Activated T-helper 1 cell treated with Interleukin-2 at 50 U/mL for 16 hours (primary cell): ENCODE measurements at regions not wholly inside any gene's neighbourhood (a gene's known extent, or its start where the extent isn't known, plus 50 kb on each side); places are given as distances from the start of the nearest gene placed in this dataset.

Experiments used
- DNase-seq: peaks from one replicate; pipeline ENCODE4 v3.0.0-alpha.2; 2020; ENCODE audit warnings: low read depth

- DNase-seq, result no peak
Measured at GRCh38 chr2:137729305-137729704, 235.0 kb upstream of the HNMT start.

GRCh38 chr2:137737559-137737958 lies 226.7 kb upstream of the HNMT start:
- DNase-seq, result no peak

GRCh38 chr2:137741784-137742362 lies 222.4 kb upstream of the HNMT start:
- no peak for DNase-seq

DNA sequence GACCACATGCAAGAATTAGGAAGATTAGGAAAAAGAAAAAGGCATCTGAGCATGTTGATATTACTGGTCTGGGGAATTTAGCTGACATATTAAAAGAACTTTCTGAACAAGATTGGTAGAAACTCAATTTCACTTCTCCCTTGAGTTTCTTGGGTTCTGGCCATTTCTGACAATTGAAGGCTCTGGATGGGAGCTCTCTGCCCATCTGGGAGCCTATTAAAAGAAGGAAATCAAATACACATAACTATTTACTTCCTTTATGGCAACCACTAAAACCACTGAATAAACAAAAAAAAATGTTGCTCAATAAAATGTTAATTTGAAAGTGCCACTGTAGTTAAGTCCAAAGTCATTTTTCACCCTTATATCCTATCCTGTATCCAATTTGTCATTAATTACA lies 216.8 kb upstream of the HNMT start:
- no peak for DNase-seq

- no peak for DNase-seq
Measured at GRCh38 chr2:137748533-137748932, 215.7 kb upstream of the HNMT start.

DNA sequence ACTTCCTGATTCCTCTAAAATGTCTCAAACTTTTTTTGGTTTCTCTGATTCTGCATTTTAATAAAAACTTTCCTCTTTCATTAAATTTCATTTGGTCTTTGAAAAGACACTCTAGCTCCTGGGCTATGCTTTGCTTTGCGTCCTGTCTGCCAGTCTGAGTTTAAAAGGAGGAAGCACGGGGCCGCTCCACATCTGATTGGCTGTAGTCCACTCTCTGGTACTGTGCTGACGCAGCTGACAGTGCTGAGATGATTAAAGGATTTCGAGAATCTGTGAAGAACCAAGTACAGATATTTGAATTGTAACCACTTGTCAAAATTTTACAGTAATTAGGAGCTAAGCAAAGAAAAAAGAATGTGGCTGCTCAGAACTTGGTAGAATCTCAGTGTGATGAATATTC lies 199.6 kb upstream of the HNMT start:
- no peak for DNase-seq

DNA sequence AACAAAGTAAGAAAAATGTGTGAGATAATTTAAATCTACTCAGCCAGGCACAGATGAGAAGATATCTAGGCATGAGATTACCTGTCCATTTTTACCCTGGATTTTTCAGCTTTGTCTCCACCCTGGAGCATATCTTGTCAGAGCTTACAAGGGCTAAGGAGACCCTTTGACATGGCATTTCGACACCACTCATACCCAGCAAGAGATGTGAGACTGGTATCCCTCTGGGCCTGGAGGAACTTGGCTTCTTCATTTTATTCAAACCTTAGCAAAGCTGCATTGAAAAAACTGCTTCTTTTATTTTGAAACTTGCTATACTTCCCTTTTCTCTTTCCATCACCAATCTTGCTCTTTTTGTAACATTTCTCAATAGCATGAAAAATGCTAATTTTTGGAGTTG lies 194.9 kb upstream of the HNMT start:
- DNase-seq, result no peak

DNA sequence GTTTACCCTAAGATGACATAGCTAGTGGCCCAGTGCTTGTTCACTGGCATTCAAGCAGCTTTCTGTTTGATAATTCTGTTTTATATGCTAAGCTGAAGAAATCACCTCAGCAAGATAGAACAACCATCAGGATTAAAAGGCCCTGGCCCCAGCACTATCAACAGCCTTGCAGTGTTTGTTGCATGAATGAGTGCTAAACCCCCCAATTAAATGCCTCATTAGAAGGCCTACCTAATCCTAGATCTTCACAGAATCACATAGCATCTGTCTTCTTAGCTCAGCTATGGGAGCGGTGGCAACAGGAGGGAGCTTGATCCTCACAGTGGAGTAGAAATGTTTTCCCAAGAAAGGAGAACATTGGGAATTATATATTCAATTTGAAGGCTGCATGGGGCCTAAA lies 194.1 kb upstream of the HNMT start:
- DNase-seq, result no peak

- no peak for DNase-seq
Measured at GRCh38 chr2:137771064-137771463, 193.2 kb upstream of the HNMT start.

DNA sequence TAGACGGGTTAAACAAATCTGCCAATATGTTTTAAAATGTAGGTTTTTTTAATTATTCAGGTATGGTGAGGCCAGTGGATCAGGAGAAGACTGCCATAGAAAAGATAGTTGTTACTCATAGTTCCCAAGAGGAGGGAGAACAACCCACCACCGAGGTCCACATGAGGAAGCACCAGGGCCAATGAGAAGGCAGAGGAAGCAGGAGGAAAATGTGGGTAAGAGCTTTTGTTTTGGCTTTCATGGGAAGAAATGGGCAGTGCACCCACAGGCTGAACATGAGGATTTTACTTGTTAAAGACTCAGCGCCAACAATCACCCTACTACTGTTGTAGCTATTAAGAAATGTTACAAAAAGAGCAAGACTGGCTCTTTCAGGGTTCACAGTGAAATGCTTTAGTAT lies 191.8 kb upstream of the HNMT start:
- DNase-seq, result no peak

GRCh38 chr2:137775529-137775928 lies 188.7 kb upstream of the HNMT start:
- DNase-seq, result no peak

- no peak for DNase-seq
Measured at GRCh38 chr2:137776697-137777096, 187.6 kb upstream of the HNMT start.

GRCh38 chr2:137797641-137798040 lies 166.6 kb upstream of the HNMT start:
- DNase-seq, result no peak

GRCh38 chr2:137799600-137799999 lies 164.7 kb upstream of the HNMT start:
- no peak for DNase-seq

- no peak for DNase-seq
Measured at GRCh38 chr2:137800386-137800785, 163.9 kb upstream of the HNMT start.

DNA sequence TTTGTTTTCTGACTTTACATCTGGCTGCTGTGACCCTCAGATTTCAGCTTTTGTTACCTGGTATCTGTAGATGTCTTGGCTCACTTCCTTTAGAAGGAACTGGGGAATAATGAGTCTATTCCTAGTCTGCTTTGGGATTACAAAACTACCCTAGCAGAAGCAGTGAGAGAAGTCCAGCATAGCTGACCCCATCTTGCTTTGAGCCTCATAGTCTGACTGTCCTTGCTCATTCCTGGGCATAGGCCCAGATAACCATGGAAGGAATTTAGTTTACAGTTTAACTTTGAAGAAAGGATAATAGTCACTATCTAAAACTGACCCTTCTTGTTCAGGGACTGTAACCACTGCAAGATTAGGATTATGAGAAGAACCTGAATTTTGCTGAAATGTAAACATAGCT lies 163.0 kb upstream of the HNMT start:
- DNase-seq, result no peak

DNA sequence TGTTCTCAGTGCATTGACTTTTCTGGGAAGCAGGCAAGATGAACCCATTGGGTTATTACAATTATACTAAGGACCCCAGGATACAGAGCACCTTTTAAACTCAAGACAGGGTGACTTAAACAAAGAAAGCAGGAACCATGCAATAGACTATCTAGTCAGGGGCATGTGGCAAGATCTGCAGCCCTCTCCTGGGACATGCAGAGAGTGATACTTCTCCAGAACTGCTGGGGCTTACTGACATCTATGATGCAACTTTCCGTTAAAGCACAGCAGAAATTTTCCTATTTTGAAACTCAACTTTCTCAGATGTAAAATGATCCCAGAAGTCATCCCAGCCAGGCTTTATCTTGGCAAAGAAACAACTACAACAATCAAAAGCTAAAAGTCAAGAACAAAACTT lies 162.2 kb upstream of the HNMT start:
- no peak for DNase-seq

DNA sequence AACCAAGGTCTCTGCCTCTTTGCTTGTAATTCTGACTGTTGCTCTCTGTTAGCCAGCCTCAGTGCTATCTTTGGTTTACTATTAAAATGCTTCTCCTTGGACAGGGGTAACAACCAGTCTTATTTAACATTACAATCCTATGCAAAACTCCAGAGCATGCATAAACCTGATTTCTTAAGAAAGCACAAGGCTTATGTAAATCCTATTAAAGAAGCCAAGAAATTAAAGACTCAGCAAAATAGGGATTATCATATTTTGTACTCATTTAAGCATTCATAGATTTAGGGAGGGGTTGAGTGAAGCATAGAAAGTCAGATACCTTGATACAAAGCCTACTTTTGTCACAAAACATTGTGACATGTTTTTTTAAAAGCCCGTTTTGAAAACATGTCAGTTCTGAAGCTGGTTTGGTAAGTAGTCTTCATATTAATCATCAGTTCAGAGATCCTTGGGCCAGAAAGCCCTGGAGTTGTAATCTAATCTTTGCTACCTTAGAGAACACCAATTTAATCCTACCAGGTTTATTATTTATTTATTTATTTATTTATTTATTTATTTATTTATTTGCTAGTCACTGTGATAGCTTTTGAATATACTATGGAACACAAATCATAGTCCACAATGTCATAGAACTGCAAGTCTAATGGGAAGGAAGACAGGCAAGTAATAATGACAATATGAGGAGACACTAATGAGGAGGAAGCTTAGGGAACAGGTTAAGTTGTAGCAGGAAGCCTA lies 158.0 kb upstream of the HNMT start:
- no peak for DNase-seq

DNA sequence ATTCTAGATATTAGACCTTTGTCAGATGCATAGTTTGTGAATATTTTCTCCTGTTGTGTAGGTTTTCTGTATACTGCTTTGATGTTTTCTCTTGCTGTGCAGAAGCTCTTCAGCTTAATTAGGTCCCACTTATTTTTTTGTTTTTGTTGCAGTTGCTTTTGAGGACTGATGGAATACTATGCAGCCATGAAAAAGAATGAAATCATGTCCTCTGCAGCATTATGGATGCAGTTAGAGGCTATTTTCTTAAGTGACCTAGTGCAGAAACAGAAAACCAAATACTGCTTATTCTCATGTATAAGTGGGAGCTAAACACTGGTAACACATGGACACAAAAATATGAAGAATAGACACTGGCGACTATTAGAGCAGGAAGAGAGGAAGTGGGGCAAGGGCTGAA lies 155.0 kb upstream of the HNMT start:
- no peak for DNase-seq

DNA sequence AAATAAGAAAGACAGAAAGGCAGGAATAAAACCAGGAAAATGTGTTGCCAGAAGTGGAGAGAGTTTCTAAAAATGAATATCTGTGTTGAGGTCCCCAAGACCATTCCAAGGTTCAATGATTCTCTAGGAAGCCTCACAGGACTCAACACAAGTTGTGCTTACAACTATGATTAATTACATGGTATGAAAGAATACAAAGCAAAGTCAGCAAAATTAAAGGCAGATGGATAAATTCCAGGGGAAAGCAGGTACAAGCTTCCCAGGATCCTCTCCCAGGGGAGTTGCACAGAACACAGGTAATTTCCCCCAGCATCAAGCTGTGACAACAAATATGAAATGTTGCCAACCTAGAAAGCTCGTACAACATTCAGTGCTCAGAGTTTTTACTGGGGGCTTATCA lies 154.4 kb upstream of the HNMT start:
- DNase-seq, result no peak

DNA sequence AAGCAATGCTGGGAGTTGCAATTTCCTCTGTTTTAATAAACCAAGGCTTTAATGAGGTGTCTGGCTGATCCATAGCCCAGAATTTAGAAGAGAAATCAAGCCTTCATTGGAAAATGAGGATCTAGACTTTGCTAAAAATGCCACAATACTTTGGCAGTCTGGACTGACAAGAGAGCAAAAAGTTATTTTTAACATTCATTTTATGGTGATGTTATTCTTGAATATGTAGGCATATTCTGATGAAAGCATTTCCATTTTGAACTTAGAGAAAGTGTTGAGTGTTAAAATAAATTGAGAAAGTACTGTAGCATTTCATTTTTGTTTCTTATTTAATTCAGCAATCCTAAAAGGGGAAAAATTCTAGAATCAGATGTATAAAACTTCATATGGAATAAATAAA lies 151.8 kb upstream of the HNMT start:
- no peak for DNase-seq

GRCh38 chr2:137813176-137813575 lies 151.1 kb upstream of the HNMT start:
- no peak for DNase-seq

DNA sequence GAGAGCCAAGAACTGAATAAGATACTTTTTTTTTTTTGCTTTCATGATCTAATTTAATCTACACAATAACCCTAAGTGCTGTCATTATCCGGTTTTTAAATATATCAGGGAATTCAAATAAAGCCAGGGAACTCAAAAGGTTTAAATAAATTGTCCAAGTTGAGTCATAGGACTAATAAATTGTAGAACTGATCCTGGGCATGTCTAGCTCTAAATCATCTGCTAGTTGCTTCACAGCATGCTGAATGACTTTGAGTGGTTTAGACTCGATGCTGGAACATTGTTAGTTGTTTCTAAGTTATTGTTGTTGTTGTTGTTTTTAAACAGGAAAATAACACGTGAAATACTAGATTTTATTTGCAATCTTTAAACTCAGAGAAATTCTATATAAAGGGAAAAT lies 147.2 kb upstream of the HNMT start:
- no peak for DNase-seq

GRCh38 chr2:137823196-137823595 lies 141.1 kb upstream of the HNMT start:
- DNase-seq, result no peak
